Testis (tissue), 2 donors: ENCODE measurements at regions not wholly inside any gene's neighbourhood (a gene's known extent, or its start where the extent isn't known, plus 50 kb on each side); places are given as distances from the start of the nearest gene placed in this dataset.

Source experiments
- POLR2A ChIP-seq: fragments of 450-650 bp; IDR thresholded peaks from one replicate; pipeline ENCODE4 v1.6.1; 2017; ENCODE audit warnings: antibody characterized with exemption, mild to moderate bottlenecking, moderate library complexity
- TF ChIP-seq, protein P1 (sequence below), 3 experiments: fragments of 450-650 bp in 2 of 3; fragments of 200-600 bp in 1 of 3; sonication (generic) in 1 of 3; IDR thresholded peaks; one replicate each; pipeline ENCODE4 v1.5.1; 2016 to 2019; ENCODE audit warnings: antibody characterized with exemption in 3 of 3, mild to moderate bottlenecking in 2 of 3, moderate library complexity in 1 of 3

DNA sequence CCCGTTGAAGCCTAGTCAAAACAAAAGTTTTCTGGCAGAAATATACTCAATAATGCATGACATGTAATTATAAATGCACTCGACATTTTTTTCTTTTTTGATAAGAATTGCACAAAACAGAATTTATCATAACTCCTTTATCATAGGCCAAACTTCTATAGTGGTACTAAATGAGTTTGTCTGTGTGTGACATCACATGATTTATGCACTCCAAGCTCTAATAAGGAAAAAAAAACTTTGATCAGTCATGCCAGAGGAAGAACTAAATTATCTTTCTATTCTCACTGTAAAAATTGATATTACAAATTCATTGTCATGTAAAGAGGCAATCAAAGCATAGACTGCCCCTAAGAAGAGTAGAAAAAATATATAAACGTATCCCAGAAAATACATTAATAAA lies 112.4 kb upstream of the NOCT start:
- TF ChIP-seq, protein P1, sequence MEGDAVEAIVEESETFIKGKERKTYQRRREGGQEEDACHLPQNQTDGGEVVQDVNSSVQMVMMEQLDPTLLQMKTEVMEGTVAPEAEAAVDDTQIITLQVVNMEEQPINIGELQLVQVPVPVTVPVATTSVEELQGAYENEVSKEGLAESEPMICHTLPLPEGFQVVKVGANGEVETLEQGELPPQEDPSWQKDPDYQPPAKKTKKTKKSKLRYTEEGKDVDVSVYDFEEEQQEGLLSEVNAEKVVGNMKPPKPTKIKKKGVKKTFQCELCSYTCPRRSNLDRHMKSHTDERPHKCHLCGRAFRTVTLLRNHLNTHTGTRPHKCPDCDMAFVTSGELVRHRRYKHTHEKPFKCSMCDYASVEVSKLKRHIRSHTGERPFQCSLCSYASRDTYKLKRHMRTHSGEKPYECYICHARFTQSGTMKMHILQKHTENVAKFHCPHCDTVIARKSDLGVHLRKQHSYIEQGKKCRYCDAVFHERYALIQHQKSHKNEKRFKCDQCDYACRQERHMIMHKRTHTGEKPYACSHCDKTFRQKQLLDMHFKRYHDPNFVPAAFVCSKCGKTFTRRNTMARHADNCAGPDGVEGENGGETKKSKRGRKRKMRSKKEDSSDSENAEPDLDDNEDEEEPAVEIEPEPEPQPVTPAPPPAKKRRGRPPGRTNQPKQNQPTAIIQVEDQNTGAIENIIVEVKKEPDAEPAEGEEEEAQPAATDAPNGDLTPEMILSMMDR (IDR thresholded peaks at IDR 0.05): no peak
- TF ChIP-seq POLR2A: no peak
